ENCODE measurements at regions not wholly inside any gene's neighbourhood (a gene's known extent, or its start where the extent isn't known, plus 50 kb on each side); places are given as distances from the start of the nearest gene placed in this dataset.

GRCh38 chr2:238994432-238994831, 146.5 kb downstream of the TWIST2 start:
- TF ChIP-seq EP300 (IDR thresholded peaks at IDR 0.05; ENCODE audit: borderline replicate concordance) (no peak), REST (IDR thresholded peaks at IDR 0.05; ENCODE audit: low read depth) (no peak)

Data from Ishikawa (cell line).